Smooth muscle cell (in vitro differentiated cells): ENCODE measurements at regions not wholly inside any gene's neighbourhood (a gene's known extent, or its start where the extent isn't known, plus 50 kb on each side); places are given as distances from the start of the nearest gene placed in this dataset.

Source experiments
- DNase-seq: peaks from one replicate; lab custom pipeline; 2025; ENCODE audit not compliant: unreplicated experiment; lab: John Stamatoyannopoulos, UW
- H2AFZ ChIP-seq: fragments of 200-600 bp; sonication (generic); 2 replicates; pipeline ENCODE4 v1.6.0; 2016; ENCODE audit warnings: antibody characterized with exemption, low read depth, mild to moderate bottlenecking
- H3F3A ChIP-seq: fragments of 200-600 bp; sonication (generic); 2 replicates; pipeline ENCODE4 v1.6.0; 2017; ENCODE audit warnings: antibody characterized with exemption, low read depth
- H3K27ac ChIP-seq: fragments of 200-600 bp; sonication (generic); 2 replicates; pipeline ENCODE4 v1.5.1; 2016; ENCODE audit warnings: low read depth, mild to moderate bottlenecking
- H3K27me3 ChIP-seq: fragments of 200-600 bp; sonication (generic); 2 replicates; pipeline ENCODE4 v1.6.1; 2016; ENCODE audit warnings: low read depth, mild to moderate bottlenecking
- H3K36me3 ChIP-seq: fragments of 200-600 bp; sonication (generic); 2 replicates; pipeline ENCODE4 v1.5.1; 2016; ENCODE audit warnings: low read depth
- H3K4me1 ChIP-seq: fragments of 200-600 bp; sonication (generic); 2 replicates; pipeline ENCODE4 v1.5.1; 2016; ENCODE audit warnings: low read depth
- H3K4me2 ChIP-seq: fragments of 200-600 bp; sonication (generic); 2 replicates; pipeline ENCODE4 v1.6.0; 2016; ENCODE audit warnings: mild to moderate bottlenecking
- H3K4me3 ChIP-seq: fragments of 200-600 bp; sonication (generic); 2 replicates; pipeline ENCODE4 v1.5.1; 2016; ENCODE audit warnings: mild to moderate bottlenecking
- H3K79me2 ChIP-seq: fragments of 200-600 bp; sonication (generic); 2 replicates; pipeline ENCODE4 v1.6.0; 2016; ENCODE audit warnings: low read depth, mild to moderate bottlenecking
- H3K9ac ChIP-seq: fragments of 200-600 bp; sonication (generic); 2 replicates; pipeline ENCODE4 v1.6.0; 2016; ENCODE audit warnings: low read depth
- H3K9me3 ChIP-seq: fragments of 200-600 bp; sonication (generic); replicated peaks from 2 replicates; pipeline ENCODE4 v1.5.1; 2016; ENCODE audit warnings: low read depth
- H4K20me1 ChIP-seq: fragments of 200-600 bp; sonication (generic); 2 replicates; pipeline ENCODE4 v1.6.0; 2016; ENCODE audit warnings: low read depth
- WGBS: methylation state at CpG from one replicate; pipeline ENCODE4 v1.1.7; 2016; ENCODE audit warnings: low lambda C conversion rate; 5-methylcytosine and 5-hydroxymethylcytosine counted together
- TF ChIP-seq, protein P1 (sequence below): fragments of 200-600 bp; sonication (generic); IDR thresholded peaks from 2 replicates; pipeline ENCODE4 v1.5.1; 2017; ENCODE audit warnings: borderline replicate concordance, mild to moderate bottlenecking, antibody characterized with exemption; ENCODE audit not compliant: insufficient read depth, poor library complexity, severe bottlenecking

DNA sequence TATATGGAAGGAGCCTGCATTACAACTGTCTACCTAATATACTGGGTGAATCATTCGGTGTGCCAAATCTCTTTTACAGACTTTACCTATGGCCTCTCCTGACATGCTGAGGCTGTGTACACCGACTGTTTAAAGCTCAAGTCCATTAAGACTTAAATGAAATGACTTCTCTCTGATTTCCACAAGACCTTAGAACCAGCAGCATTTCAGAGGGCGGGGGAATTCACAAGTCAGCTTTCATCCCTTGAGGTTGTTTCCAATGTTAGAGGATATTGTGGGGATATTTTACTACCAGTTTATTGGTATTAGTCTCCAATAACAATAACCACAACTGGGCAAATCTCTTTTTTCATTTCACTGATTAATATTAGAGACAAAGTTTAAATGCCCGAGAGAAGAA is 87.1 kb upstream of the IKZF1 start:
- H3K27ac ChIP-seq = no peak overlapping the region
- peaks cover 11% of the 10 kb centered on the region for H3K9me3 ChIP-seq
- H3K27me3 ChIP-seq = no peaks in the 10 kb centered on the region
- WGBS = 91% methylated on average over 4 of the region's 4 CpGs
- no peak for DNase-seq
- H2AFZ ChIP-seq = no peak overlapping the region
- no peak overlapping the region for H3K9ac ChIP-seq
- H3K79me2 ChIP-seq = no peaks in the 10 kb centered on the region
- TF ChIP-seq, protein P1, sequence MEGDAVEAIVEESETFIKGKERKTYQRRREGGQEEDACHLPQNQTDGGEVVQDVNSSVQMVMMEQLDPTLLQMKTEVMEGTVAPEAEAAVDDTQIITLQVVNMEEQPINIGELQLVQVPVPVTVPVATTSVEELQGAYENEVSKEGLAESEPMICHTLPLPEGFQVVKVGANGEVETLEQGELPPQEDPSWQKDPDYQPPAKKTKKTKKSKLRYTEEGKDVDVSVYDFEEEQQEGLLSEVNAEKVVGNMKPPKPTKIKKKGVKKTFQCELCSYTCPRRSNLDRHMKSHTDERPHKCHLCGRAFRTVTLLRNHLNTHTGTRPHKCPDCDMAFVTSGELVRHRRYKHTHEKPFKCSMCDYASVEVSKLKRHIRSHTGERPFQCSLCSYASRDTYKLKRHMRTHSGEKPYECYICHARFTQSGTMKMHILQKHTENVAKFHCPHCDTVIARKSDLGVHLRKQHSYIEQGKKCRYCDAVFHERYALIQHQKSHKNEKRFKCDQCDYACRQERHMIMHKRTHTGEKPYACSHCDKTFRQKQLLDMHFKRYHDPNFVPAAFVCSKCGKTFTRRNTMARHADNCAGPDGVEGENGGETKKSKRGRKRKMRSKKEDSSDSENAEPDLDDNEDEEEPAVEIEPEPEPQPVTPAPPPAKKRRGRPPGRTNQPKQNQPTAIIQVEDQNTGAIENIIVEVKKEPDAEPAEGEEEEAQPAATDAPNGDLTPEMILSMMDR = no peak
- no peaks in the 10 kb centered on the region for H3K36me3 ChIP-seq
- H4K20me1 ChIP-seq = no peaks in the 10 kb centered on the region
- H3F3A ChIP-seq = no peaks in the 10 kb centered on the region
- H3K4me3 ChIP-seq = no peak overlapping the region
- H3K4me1 ChIP-seq = no peaks in the 10 kb centered on the region
- no peak overlapping the region for H3K4me2 ChIP-seq

DNA sequence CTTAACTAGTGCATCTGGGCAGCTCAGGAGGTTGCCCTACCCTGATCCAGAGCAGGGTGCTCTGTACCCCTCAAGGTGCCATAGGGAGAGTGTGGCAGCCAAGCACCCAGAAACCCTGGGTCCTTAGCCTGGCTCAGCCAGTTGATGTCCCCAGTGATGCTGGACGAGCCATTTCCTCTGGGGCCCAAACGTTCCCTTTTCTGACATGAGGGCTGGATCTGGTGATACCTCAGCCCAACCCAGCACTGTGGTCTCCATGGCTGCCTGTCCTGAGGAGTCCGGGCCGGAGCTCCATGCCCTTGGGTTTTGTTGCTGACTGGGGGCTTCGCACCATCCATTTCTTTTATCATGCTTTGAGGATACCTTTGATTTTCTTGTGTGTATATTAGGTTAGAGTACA is 87.9 kb upstream of the IKZF1 start:
- Histone ChIP-seq H3K27ac (no peak overlapping the region), H3K27me3 (no peaks in the 10 kb centered on the region), H3F3A (no peaks in the 10 kb centered on the region), H3K4me2 (no peak overlapping the region), H3K36me3 (no peaks in the 10 kb centered on the region), H3K9me3 (peaks cover 3% of the 10 kb centered on the region), H4K20me1 (no peaks in the 10 kb centered on the region), H3K79me2 (no peaks in the 10 kb centered on the region), H3K9ac (no peak overlapping the region), H2AFZ (no peak overlapping the region), H3K4me3 (no peak overlapping the region), H3K4me1 (no peaks in the 10 kb centered on the region)
- DNase-seq = no peak
- 93% methylated on average over 5 of the region's 5 CpGs for WGBS
- TF ChIP-seq, protein P1 = no peak

DNA sequence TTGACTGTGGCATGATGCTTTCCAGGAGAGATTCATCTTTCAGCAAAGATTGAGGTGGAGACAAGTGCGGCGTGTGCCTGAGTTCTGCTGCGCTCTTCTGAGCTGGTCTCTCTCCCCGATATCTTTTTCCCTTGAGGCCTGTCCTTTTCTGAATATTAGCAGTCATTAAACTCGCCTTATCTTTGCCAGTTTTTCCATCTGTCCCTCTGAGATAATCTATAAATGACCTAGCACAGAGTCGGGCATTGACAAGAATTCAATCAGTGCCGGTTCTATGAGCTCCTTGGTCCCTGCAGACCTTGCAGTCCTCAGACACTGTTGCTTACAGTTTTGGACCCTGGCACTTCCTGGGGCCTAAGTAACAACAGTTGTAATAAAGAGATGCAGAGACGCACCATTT is 89.7 kb upstream of the IKZF1 start:
- WGBS = 92% methylated on average over 8 of the region's 8 CpGs
- Histone ChIP-seq H3F3A (no peaks in the 10 kb centered on the region), H3K27me3 (peaks cover 4% of the 10 kb centered on the region), H2AFZ (no peak overlapping the region), H3K36me3 (no peaks in the 10 kb centered on the region), H3K4me2 (no peak overlapping the region), H3K4me3 (no peak overlapping the region), H3K9me3 (no peaks in the 10 kb centered on the region), H3K79me2 (no peaks in the 10 kb centered on the region), H3K4me1 (no peaks in the 10 kb centered on the region), H3K27ac (no peak overlapping the region), H3K9ac (no peak overlapping the region), H4K20me1 (no peaks in the 10 kb centered on the region)
- TF ChIP-seq, protein P1 = no peak
- no peak for DNase-seq

- Histone ChIP-seq H3K79me2 (no peaks in the 10 kb centered on the region), H4K20me1 (no peaks in the 10 kb centered on the region), H3K9ac (no peak overlapping the region), H3K4me3 (no peak overlapping the region), H3K27ac (no peak overlapping the region), H3F3A (no peaks in the 10 kb centered on the region), H3K4me1 (no peaks in the 10 kb centered on the region), H3K4me2 (no peak overlapping the region), H3K27me3 (peaks cover 4% of the 10 kb centered on the region), H3K9me3 (no peaks in the 10 kb centered on the region), H3K36me3 (no peaks in the 10 kb centered on the region), H2AFZ (no peak overlapping the region)
- WGBS = 90% methylated on average over 2 of the region's 2 CpGs
- TF ChIP-seq, protein P1 = no peak
- no peak for DNase-seq
Measured at GRCh38 chr7:50214126-50214670, 90.3 kb upstream of the IKZF1 start.
